GM12865 (cell line): ENCODE measurements at regions not wholly inside any gene's neighbourhood (a gene's known extent, or its start where the extent isn't known, plus 50 kb on each side); places are given as distances from the start of the nearest gene placed in this dataset.

Source experiments
- DNase-seq: peaks from one replicate; pipeline ENCODE4 v3.0.0; 2010; ENCODE audit warnings: low read depth
- H3K4me3 ChIP-seq: 2 replicates; pipeline ENCODE4 v1.5.1; 2011; ENCODE audit warnings: mild to moderate bottlenecking, low read depth, low read length, control low read depth
- CTCF ChIP-seq: IDR thresholded peaks from 2 replicates; pipeline ENCODE4 v1.5.1; 2011; ENCODE audit warnings: low read length, control low read depth, low read depth, inconsistent platforms; ENCODE audit not compliant: insufficient read depth; ENCODE audit errors: missing control alignments

GRCh38 chr4:32192991-32193390 lies 1472.8 kb downstream of the PCDH7 start:
- no peak overlapping the region for H3K4me3 ChIP-seq
- TF ChIP-seq CTCF = no peak
- no peak for DNase-seq

DNA sequence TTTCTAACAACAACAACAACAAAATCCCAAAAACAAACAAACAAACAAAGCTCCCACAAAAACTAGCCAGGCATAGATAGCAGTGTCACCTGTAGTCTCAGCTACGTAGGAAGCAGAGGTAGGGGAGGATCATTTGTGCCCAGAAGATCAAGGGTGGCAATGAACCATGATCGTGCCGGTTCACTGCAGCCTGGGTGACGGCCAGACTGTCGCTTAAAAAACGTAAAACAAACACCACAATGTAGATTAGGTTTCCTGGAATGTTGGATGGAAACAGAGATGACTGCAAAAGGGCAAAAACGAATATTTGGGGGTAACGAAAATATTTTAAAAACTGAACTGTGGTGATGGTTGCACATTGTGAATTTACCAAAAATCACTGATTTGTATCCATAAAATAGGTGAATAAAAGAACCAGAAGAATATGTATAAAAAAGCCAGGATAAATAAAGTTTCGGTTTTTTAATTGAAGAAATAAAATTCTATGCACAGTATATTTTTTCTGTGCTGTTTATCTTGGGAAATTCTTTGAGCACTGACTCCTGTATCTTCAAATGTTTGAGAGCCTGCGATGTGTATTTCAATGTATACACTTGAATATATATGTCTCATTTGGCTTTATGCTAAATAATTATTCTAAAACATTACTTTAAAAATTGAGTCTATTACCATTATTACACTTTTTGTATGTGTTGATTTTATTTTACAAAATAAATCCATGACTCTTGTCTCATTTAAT lies 1477.0 kb downstream of the PCDH7 start:
- no peak for TF ChIP-seq CTCF
- H3K4me3 ChIP-seq = no peak overlapping the region
- DNase-seq = no peak

- no peak for TF ChIP-seq CTCF
- DNase-seq = peak; percentile 4
These were observed 1479.5 kb downstream of the PCDH7 start for GRCh38 chr4:32199639-32200038.

DNA sequence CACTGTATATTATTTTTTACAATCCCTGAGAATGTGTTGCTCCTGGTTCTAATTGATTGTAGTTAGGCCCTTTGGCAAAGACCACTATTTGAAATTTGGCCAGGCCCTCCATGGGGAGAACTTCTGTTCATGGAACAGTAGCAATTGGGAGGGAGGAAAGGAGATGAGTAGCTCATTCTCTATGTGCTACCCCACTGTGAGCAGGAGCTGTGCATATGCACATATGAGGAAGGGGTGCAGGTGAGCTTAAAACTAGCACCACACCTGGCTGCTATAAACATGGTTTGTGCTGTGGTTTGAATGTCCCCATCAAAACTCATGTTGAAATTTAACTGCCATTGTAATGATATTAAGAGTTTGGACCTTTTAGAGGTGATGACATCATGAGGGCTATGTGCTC lies 1483.2 kb downstream of the PCDH7 start:
- no peak overlapping the region for H3K4me3 ChIP-seq
- no peak for TF ChIP-seq CTCF
- DNase-seq = no peak

More at GRCh38 chr4:32199639-32200038, 1479.5 kb downstream of the PCDH7 start:
- no peak overlapping the region for H3K4me3 ChIP-seq

DNA sequence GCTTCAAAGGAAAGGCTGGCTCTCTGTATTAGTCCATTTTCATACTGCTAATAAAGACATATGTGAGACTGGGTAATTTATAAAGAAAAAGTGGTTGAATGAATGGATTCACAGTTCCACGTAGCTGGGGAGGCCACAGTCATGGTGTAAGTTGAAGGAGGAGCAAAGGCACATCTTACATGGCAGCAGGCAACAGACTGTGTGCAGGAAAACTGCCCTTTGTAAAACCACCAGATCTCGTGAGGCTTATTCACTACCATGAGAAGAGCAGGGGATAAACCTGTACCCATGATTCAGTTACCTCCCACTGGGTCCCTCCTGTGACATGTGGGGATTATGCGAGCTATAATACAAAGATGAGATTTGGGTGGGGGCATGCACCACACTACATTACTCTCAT lies 1486.6 kb downstream of the PCDH7 start:
- no peak for DNase-seq
- H3K4me3 ChIP-seq = no peak overlapping the region
- no peak for TF ChIP-seq CTCF

GRCh38 chr4:32207456-32207855 lies 1487.3 kb downstream of the PCDH7 start:
- no peak for TF ChIP-seq CTCF
- no peak for DNase-seq
- H3K4me3 ChIP-seq = no peak overlapping the region

DNA sequence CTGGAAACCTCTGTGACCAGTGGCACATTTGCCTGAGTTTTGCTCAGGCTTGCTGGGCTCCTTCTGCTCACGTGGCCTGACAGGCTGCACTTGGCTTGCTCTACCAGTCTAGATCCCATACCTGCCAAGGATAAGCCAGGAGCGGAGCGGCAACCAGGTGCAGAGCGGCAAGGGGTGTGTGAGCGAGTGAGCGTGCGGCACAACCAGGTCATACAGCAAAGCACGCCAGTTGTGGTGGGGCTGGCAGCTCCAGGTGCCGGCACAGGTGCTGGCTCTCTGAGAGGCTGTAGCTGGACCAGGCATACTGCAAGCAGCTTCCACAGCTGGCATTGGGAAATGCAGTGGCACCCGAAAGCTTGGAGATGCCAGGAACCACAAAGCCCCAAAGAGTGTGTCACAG lies 1495.1 kb downstream of the PCDH7 start:
- DNase-seq = no peak
- TF ChIP-seq CTCF = no peak
- no peak overlapping the region for H3K4me3 ChIP-seq
